ENCODE measurements at regions not wholly inside any gene's neighbourhood (a gene's known extent, or its start where the extent isn't known, plus 50 kb on each side); places are given as distances from the start of the nearest gene placed in this dataset.

GRCh38 chr10:108244443-108245228 lies 1080.1 kb upstream of the SORCS1 start:
- no peak for DNase-seq (ENCODE audit: low spot score)

DNA sequence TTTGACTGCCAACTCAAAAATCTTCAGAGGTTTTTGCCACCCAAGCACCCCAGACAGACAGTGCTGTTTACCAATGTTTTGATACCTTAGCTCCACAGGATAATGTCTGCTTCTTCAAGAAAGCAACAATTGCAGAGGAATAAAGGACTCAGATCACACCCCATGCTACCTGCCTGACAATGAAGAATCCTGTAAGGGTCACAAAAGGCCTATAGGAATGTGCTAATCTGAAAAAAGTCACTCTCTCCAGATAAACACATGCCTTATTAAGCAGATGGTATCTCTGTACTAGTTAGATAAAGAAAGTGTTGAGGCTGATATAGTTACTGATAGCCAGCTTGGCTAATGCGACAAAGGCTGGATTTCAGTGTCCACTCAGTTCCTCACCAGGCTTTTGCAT lies 1076.7 kb upstream of the SORCS1 start:
- DNase-seq (ENCODE audit: low spot score), result no peak

- DNase-seq (ENCODE audit: low spot score), result no peak
Measured at GRCh38 chr10:108238261-108238660, 1073.8 kb upstream of the SORCS1 start.

GRCh38 chr10:108230478-108231170 lies 1066.1 kb upstream of the SORCS1 start:
- DNase-seq (ENCODE audit: low spot score), result peak; percentile 4

GRCh38 chr10:108208732-108209131 lies 1044.2 kb upstream of the SORCS1 start:
- no peak for DNase-seq (ENCODE audit: low spot score)

DNA sequence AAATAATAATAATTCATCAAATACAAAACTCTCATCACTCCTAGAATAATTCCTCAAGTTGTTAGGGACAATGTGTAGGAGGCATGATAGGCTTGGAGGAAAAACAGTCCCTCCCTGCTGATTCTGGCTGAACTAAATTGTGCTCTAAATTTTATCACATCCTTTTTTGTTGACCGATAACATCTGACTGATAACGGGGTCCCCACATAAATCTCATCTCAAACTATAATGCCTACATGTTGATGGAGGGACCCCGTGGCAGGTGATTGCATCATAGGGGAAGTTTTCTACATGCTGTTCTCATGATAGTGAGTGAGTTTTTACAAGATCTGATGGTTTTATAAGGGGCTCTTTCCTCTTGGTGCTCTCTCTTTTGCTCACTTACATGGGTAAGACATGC lies 1043.5 kb upstream of the SORCS1 start:
- no peak for DNase-seq (ENCODE audit: low spot score)

DNA sequence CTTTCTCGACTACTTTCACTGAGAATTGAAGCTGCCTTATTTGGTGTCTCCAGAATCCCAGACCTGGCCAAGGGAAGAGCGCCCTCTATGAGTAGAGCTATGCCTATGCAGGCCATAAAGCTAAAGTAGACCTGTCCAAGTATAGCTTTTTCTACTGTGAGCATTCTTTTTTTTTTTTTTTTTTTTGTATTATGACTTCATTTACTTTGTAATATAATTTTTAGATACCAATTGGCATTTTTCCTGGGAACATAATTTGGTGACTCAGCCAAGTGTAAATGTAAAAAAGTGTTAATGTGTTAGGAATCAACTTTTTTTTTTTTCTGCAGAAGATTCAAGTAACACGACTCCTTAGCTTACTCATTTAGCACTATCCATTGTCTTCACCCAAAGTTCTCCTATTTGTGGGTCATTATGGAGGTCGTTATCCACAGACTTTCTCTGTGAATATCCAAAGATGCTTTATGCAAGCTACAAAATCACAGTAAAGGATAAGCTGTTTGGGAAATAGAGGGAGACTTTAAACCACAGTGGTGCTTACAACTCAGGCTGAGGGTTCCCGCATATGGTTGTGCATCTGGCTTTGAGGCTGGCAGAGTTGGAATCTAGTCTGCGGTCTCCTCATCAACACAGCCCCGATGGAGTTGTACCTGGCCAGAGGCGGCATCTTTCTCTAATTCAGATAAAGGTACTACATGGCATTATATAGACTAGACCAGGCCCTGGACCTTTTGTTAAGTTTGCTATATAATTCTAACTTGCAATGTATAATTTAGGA lies 1040.2 kb upstream of the SORCS1 start:
- peak; percentile 12 for DNase-seq (ENCODE audit: low spot score)

DNA sequence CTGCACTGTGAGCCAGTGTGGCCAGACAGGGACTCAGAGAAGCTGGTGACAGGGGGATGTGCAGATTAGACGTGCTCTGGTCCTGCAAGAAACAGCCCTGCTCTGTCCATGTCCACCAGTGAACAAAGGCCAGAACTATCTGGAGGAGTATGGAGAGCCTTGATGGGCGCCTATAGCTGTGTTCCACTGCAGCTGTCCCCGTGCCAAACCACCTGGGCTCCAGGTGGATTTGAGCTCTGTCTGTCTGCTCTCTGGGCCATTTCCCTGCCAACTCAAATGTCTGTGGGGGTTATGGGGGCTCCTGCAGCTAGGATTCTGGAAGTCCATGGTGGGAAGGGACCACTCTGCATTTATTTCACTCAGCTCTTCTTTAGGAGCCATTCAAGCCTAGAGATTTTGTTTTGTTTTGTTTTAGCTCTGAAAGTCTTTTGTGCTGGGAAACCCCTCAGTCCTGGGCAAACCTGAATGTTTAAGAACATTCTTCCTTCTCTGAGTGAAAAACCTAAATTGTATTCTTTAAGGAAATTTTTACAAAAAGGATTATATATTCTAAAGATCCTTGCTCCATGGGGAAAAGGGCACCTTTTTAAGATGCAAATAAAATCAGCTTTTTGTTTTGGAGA lies 1039.5 kb upstream of the SORCS1 start:
- DNase-seq (ENCODE audit: low spot score), result no peak

- DNase-seq (ENCODE audit: low spot score), result no peak
Measured at GRCh38 chr10:108187408-108188012, 1023.0 kb upstream of the SORCS1 start.

DNA sequence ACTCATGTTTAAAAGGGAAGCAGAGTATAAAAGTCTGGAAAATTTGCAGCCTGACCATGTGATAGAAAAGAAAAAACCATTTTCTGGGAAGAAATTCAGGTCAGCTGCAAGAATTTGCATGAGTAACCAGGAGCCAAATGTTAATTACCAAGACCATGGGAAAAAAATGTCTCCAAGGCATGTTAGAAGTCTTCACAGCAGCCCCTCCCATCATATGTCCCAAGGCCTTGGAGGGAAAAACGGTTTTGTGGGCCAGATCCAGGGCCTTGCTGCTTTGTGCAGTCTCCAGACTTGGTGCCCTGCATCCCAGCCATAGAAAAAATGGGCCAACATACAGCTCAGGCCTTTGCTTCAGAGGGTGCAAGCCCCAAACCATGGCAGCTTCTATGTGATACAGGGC lies 1019.6 kb upstream of the SORCS1 start:
- no peak for DNase-seq (ENCODE audit: low spot score)

DNA sequence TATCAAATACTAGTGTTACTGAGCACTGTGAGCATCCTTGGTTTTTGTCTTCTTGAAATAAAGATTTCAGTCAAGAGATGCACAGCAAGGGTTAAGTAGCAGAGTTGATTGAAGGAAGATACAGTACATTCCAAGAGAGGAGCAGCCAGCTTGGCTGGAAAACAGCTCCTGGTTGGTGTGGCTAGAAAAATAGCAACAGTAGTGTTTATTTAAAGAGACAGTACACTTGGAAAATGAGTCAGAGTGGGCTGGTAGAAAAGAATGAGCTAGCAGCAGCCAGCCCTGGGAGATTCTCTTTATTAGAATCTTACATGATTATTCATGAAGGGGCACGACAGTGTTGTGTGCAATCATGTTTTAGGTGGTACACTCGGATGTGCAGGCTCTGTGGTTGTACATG lies 1016.4 kb upstream of the SORCS1 start:
- DNase-seq (ENCODE audit: low spot score), result peak; percentile 2

DNA sequence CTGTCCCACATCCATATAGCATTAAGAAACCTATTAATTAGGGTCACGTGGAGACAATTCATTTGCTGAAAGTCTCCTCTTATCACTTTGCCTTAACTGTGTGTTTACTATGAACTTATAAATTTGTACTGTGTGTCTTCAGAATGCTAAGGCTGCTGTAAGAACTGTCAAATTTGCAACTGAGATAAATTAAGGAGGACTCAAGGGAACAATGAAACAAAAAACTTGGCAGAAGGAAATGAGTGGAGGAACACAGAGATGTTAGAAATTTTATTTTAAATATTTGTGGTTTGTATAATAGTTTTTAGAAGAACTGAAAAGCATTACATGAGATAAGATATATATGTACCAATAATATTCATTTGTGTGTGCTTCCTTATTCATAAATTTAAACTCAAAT lies 1005.3 kb upstream of the SORCS1 start:
- no peak for DNase-seq (ENCODE audit: low spot score)

DNA sequence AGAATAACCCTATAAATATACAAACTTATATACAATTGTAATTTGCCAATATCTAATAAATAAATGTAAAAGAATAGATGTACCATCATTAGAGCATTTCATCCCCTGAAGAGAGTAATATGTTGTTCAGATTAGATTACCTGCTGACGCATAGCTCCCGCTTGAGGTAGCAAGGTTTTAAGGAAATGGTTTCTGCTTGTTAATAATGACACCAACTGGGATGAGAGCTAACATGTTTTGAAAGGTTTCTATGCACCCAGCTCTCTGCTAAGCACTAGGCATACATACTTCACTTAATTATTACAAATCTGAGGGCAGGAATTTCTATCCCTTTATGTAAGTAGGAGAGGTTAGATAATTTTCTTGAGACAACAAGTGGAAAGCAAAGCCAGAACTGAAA lies 1003.3 kb upstream of the SORCS1 start:
- no peak for DNase-seq (ENCODE audit: low spot score)

DNA sequence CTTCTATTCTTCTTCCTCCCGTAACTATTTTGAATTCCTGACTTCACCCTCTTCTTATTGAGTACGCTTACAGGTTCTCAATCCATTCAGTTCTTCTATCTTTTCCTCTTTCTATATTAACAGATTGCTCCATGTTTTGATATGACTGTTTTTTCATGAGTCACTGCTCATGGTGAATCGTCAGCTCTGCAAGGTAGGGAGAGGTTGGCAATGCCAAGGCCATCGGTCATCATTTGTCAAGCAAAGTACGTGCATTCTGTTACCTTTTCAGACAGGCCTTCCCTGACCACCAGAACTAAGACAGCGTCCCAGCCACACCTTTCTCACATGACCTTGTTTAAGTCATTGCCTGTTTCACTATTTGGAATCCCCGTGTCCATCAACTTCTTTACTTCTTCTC lies 1001.9 kb upstream of the SORCS1 start:
- no peak for DNase-seq (ENCODE audit: low spot score)

DNA sequence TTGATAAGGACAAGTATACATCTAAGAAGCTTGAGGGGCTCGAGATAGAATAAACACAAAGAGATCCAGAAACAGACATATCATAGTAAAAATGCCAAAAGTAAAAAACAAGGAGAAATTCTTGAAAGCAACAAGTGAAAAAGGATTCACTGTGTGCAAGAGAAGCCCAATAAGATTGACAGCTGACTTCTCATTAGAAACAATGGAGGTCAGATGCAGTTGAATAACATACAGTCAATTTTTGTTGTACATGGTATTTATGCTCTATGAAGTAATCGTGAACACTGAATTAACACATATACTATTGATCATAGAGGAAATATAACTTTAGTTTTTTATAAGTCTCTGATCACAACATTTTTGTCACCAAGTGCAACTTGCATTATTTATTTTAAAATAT lies 982.8 kb upstream of the SORCS1 start:
- DNase-seq (ENCODE audit: low spot score), result no peak

- DNase-seq (ENCODE audit: low spot score), result no peak
Measured at GRCh38 chr10:108141064-108141463, 976.6 kb upstream of the SORCS1 start.

DNA sequence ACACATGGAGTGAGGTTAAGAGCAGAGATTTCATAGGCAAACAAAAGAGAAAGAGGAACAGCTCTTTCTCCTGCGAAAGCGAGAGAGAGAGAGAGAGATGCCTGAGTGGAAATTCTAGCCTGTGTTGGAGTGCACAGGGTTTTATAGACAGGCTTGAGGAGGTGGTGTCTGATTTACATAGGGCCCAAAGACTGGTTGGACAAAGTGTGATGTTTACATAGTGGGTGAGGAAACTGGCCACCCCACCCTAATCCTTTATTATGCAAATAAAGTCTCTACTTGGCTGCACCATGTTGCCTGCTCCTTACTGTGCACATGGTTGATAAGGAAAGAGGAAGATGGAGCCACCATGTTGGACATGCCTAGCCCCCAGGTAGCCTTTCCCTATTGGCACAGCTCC lies 967.8 kb upstream of the SORCS1 start:
- peak; percentile 2 for DNase-seq (ENCODE audit: low spot score)

- DNase-seq (ENCODE audit: low spot score), result no peak
Measured at GRCh38 chr10:108130575-108130974, 966.1 kb upstream of the SORCS1 start.

DNA sequence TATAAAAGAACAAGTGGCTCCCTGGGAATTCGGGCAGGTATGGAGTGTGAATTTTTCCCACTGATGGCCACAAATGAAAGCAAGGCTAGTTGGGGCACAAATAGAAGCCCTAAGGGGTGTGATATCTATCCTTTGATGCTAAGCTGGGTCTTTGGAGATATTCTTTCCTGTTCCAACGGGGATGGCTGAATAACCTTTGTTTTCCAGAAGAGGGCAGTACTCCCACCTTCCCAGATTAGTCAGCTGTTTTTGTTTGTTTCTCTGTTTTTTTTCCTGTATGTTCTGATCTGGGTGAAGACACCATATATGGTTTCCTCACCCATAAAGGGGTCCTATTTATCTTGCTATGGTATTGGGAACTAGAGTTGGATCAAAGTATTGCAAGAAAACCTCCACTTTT lies 947.7 kb upstream of the SORCS1 start:
- no peak for DNase-seq (ENCODE audit: low spot score)

- DNase-seq (ENCODE audit: low spot score), result no peak
Measured at GRCh38 chr10:108104551-108105156, 940.1 kb upstream of the SORCS1 start.

DNA sequence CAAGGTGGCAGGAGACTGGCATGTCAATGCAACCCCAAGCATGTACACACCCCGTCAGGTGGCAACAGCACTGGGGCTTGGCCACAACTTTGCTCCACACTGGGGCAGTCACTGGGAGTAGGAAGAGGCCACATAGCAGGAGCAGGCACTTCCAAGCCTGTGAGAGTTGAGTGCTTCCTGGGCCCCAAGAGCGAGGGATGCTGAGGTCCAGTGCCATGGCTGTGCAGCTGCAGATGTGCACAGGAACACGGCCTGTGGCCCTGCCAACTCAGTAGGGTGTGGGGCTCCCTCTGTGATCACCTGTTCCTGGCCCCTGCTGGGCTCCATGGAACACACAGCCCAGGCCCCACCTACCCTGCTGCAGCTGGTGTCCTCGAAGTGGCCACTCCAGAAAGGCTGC lies 932.8 kb upstream of the SORCS1 start:
- DNase-seq (ENCODE audit: low spot score), result no peak
